HG02852 (cell line): ENCODE measurements at regions not wholly inside any gene's neighbourhood (a gene's known extent, or its start where the extent isn't known, plus 50 kb on each side); places are given as distances from the start of the nearest gene placed in this dataset.

Experiments used
- ATAC-seq: cut with Tn5 transposase; IDR thresholded peaks from one replicate; pipeline ENCODE4 v1.9.1; 2021; ENCODE audit warnings: mild to moderate bottlenecking, moderate library complexity; ENCODE audit not compliant: unreplicated experiment

DNA sequence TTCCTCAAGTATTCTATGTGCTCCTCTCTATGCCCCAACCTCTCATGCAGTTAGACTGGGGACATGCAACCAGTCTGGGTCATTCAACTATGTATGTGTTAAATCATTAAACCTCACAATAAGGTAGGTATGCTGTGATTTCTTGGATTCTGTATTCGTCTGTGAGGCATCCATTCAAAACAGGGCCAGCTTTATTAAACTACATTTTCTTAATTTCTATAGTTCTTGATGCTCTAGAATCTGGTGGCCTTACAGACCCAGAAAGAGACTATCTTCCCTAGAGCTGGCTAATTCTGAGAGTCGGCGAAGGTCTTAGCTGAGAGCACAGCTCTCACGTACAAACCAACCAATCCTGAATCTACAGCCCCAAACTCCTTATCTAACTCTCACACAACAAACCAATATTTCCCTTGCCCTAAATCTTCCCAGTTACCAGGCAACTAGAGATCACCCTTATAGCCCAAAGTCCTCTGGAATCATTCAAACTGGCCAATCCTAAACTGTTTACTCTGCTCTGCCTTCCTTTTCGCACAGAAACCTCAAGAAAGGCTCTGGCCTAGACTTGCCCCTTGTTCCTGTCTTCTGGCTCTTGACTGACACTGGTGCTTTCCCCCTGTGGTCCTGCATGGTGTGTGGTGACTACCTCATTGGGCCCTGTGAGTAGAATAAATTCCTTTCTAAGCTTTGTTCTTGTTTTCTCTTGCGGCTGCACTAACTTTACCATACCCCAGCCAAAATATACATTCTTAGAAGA lies 203.5 kb upstream of the TET2 start:
- peak; percentile 73 for ATAC-seq

DNA sequence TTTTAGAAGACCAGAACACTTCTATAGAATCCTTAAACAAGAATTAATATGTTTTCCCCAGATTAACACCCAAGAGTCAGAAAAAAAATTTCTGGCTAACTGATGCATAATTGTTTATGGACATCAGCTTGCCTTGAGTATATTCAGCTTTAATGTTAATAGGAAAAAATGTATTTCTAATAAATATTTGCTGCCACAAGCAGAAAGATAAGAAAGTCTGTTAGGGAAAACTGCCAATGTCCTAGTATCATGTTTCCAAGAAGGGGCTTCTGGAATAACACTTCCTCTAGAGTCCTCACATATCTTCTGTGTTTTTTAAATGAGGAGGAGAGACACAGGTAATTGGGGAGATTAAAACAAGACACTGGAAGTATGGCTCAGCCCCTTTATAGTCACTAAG lies 202.1 kb upstream of the TET2 start:
- no peak for ATAC-seq

DNA sequence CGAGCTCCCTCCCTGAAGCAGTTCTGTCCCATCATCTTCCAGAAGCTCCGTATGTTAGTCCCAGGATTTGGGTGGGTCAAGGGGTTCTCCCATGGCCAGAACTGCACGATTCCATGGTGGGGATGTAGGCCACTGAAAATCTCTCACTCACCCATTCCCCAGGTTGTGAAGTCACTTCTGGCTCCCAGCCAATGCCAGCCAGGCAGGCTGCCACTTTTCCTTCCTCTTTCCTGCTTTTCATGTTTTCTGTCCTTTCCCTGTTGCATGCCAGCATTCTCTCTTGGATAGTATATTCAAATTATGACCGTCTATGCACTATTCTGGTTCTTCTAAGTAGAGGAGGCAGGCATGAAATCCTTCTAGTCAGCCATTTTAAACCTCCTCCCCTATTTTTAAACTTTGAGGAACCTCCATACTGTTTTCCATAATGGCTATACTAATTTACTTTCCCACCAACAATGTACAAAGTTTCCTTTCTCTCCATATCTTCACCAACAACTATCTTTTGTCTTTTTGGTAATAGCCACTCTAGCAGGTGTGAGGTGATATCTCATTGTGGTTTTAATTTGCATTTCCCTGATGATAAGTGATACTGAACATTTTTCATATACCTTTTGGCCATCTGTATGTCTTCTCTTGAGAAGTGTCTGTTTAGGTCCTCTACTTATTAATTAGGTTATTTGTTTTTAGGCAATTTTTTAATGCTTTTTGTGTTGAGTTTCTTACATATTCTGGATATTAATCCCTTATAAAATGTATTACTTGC lies 182.1 kb upstream of the TET2 start:
- ATAC-seq = peak; percentile 35

DNA sequence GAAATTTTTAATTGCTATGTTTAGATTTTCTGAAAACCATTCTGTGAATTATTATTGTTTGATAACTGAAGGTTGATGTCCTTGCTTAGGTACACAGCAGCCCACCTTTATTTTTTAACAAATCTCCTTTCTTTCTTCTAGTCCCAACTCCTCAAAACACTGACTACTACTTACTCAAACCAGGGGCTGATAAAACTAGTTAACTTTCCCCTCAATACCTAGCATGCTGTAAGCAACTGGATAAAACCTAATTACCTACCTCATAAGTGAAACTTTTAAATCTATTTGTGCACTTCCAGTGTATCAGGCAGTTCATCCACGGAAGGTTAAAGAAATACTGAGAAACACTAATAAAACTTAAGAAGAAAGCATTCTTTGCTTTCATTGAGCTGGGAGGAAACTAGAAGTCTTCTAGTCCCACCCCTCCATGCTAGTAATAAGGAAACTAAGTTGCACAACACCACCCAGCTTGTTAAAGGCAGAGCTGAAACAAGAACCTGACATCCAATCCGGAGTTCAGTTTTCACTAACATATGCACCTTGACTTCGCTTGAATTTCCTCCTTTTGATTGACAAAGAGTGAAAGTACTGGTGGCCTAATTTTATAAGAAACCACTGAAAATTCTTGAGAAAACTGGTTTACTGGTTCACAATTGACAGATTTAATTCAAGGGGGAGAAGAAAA lies 180.2 kb upstream of the TET2 start:
- peak; percentile 96 for ATAC-seq

DNA sequence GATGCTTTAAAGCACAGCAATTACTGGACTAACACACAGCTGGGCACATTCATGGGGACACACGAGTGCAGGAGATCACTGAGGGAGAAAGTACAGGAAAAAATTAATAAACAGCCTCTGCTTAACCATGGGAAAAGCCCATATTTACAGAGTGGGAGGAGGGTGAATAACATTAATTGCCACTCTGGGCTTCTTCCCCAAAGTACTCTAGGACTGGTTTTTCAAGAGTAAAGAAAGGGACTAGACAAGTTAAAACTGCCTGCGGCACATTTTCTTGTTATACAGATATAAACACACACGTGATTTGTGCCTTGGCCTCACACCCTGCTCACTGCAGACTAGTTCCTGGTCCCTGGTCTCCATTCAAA lies 179.7 kb upstream of the TET2 start:
- peak; percentile 22 for ATAC-seq

DNA sequence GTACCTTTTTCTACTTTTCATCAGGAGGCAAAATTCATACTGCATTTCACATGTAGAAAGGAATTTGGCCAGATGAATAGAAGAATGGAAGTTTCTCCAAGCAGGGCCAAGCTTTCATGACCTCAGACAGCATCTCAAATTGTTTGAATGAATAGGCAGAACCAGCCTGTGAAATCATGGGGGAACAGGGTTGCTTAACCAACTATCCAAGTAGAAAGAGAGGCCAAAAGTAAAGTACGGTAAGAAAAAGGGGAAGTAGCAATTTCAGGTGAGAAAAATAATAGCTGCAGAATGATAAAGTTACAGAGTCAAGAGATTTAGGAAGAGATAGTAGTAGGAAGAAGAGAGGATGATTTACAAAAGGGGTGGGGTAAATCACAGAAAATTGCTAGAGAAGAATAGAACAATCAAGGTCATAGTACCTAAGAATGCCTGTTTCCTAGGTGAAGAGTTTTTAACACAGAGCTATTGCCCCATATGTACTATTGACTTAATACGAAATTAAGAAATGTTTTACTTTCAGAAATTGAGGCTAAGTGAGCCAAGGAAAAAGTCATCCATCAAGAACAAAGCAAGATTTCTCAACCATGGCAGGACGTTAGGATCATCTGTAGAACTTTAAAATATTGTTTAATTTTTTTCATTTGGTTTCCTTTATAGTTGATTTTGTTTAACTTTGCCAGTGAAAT lies 177.1 kb upstream of the TET2 start:
- ATAC-seq = no peak

DNA sequence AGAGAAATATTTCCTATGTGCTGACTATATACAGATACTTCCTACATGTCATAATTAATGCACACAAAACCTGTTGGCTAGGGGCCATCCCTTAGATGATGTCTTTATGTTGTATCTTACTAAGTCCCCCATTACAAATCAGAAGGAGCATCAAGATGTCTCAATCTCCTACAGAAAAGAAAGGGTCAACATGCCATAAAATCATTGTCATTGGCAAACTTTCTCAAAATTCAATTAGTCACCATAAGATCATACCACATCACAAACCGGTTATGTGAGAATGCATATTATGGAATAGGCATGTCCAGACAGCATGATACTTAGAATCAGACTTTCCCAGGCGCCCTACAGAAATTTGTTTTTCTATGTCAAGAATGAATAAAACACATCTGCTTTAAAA lies 175.2 kb upstream of the TET2 start:
- no peak for ATAC-seq

DNA sequence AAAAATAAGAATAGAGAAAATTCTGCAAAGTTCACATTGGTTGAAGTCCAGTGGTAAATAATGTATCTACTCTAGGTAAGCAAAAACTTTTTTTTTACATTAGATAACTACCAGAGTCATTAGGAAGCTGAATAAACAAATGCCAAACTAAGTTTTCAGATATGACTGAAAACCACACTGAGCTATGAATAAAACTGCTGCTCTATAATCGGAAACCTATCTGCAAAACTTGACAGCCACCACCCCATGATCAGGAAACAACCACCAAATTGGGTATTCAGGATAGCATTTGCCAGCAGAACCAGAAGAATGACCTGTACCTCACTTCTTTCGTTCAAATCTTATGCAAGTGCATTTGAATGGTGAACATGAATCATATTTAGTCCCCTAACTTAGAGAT lies 173.0 kb upstream of the TET2 start:
- peak; percentile 45 for ATAC-seq

DNA sequence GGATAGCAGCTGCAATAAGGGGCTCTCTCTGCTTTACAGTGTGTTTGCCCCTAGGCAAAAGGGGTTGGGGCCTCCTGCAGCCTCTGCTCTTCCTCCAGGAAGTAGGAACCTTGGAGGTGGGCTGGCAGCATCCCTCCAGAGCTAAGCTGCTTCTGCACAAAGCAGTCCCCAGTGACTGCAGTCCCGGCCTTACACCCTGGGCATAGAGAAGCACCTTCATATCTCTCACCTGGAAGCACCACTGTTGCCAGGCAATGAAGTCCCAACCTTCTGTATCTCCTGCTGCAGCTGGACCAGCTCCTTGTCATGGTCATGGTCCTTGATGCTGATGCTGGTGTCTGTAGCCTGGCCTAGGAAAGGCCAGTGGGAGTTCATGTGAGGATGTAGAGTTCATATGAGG lies 171.1 kb upstream of the TET2 start:
- ATAC-seq = no peak

DNA sequence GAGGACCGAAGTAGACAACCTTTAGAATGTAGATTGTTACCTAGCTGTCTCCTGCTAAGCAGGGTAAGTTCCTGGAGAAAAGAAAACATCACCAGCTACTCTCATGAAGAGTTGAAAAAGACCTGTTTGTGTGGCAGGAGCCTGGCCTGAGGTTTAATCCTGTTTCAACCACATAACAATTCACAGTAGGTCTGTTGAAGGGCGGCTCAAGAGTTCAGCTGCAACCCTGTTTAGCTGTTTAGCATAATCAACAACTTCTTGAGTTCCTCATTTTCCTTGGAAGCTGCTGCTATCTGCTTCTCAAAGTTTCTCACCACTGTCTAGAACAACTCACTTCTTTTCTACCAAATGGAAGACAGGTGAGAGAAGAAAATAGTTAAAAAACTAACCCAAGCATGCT lies 170.4 kb upstream of the TET2 start:
- ATAC-seq = peak; percentile 37

DNA sequence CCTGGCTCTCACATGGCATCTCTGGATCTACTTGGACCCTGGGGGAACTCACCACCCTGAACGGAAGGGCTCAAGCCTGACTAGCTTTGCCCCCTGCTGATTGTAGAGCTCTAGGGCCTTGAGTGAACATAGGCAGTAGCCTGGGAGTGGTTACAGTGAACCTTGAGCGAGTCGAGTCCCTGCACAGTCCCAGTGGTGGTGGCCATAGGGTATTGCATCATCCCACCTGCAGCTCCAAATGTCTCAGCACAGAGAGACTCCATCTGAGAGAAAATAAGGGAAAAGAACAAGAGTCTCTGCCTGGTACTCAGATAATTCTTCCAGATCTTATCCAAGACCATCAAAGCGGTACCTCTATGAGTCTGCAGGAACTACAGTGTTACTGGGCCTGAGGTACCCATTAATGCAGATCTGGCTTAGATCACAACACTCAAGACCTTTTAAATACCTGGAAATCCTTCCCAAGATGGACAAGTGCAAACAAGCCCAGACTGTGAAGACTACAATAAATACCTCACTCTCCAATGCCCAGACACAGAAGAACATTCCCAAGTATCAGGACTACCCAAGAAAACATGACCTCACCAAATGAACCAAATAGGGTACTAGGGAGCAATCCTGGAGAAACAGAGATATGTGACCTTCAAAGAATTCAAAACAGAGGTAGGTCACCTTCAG lies 167.5 kb upstream of the TET2 start:
- no peak for ATAC-seq

DNA sequence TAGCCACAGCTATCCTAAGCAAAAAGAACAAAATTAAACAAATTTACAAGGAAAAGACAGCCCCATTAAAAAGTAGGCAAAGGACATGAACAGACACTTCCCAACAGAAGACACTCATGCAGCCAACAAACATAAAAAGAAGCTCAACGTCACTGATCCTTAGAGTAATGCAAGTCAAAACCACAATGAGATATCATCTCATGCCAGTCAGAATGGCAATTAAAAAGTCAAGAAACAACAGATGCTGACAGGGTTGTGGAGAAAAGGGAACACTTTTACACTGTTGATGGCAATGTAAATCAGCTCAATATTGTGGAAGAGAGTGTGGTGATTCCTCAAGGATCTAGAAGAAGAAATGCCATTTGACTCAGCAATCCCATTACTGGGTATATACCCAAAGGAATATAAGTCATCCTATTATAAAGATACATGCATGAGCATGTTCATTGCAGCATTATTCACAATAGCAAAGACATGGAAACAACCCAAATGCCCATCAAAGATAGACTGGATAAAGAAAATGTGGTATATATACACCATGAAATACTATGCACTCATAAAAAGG lies 163.0 kb upstream of the TET2 start:
- no peak for ATAC-seq

DNA sequence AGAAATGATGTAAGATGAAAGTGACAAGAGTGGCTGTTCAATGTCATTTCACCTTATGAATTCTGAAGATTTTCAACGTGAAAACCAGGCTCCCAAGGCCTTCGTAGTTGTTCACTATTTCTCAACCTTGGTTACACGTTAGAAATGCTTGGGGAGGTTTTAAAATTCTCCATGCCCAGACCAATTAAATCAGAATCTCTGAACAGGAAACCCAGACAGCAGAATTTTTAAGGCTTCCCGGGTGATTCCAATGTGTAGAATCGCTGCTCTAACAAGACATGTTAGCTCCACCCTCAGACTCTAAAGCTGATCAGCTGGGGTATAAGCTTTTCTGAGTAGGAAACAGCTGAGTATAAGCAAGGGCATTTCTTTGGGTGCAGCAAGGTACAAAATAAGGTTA lies 160.4 kb upstream of the TET2 start:
- no peak for ATAC-seq

DNA sequence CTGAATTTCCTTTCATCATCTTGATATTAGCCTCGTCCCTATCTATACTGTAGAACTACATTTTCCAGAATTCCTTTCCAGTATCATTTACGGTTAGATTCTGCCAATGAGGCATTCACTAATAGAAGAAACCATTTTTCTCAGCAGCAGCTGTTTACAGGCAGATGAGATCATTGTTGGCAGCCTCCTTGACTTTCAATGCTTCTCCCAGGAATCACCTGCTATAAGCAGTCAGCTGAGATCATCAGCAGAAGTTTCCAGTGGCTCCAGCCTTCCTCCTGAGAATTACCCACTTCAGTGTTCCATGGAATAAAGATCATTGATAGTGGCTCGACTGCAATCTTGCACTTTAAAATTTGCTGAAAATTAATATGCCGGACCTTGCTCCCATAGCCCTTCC lies 157.3 kb upstream of the TET2 start:
- ATAC-seq = no peak

DNA sequence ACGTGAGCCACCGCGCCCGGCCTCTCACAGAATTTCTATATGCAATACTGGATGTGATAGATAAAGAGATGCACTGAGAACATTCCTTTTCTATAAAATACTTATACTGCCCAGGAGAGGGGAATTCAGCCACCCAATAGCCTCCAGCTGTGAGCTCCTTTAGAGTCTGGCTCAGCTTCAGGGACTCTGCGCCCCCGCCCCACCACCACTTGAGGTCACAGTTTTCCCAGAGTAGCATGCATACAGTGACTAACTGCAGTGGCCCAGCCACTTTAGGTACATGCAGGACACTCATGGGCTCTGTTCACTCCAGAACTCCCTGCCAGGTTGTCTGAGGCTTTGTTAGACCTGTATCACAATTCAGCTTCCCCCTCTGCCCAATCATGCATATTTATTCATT lies 144.4 kb upstream of the TET2 start:
- ATAC-seq = no peak

DNA sequence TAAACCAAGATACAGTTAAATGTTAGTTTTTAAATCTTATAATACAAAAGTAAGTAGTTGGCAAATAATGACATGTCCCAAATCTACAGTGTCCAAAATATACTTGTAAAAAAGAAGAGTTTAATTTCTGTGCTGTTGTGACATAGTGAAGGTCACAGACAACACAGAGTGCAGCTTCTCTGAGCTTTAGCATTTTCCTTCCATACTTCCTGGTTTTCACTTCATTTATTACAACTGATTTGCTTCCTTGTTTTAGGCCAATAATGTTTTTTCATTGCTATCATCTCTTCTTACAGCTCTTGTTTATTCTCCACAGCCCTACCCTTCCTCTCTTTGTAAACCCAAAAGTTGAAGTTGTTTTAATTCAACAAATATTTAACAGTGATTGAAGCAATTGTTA lies 132.4 kb upstream of the TET2 start:
- ATAC-seq = no peak

DNA sequence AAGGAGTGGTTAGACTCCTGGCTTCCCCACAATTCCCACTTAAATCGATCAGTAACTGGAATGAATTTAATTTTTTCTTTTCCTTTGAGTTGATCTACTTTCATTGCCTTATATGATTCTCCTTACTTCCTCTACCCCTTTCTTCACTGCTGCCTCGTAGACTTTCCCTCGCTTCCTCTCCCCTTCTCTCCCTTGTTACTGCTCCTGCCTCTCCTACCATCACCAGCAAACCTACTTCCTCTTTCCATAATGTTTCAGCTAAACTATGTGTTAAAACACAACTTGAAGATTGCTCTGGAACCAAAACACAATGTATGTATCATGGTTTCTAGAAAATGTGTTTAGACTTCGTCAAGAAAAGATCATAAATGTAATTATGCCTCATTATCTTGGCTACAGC lies 132.0 kb upstream of the TET2 start:
- no peak for ATAC-seq

DNA sequence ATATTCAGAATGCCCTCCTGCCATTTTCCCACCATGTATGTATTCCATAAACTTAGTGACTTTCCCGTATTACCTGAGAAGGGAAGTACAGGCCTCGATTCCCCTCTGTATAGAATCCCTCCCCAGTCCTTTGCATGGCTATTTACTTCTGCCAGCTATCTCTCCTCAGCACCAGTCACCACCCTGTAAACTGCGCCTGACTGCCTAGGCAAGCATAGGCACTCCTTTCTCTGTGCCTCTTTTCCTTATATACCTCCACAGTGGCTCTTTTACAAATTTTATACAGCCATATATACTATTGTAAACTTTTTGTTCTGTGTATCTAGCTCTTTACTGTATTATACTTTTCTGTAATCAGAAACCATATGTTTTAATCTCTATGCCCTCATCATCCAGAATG lies 130.9 kb upstream of the TET2 start:
- no peak for ATAC-seq

DNA sequence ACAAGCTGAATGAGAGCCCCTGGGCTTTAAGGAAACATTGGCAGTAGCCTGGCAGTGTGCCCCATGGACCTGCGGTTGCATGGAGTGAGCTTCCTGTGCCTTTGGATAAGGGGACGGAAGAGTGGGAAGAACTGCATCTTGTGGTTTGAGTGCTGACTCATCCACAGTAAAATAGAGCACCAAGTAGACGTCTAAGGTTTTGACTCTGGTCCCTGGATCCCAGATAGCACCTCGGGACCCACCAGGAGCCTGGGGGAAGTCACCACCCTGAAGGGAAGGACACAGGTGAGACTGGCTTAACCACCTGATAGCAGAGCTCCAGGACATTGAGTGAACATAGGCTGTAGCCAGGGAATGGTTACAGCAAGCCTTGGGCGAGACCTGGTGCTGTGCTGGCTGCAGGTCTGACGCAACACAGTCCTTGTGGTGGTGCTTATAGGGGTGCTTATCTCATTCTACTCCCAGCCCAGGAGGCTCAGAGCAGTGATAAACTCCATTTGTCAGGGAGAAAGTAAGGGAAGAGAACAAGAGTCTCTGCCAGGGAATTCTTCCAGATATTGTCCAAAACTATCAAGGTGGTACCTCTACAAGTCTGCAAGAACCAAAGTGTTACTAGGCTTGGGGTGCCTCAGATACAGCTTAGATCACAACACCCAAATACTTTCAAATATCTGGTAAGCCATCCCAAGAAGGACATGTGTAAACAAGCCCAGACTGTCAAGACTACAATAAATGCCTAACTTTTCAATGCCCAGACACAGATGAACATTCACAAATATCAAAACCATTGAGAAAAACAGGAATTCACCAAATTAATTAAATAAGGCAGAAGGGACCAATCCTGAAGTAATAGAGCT lies 123.6 kb upstream of the TET2 start:
- ATAC-seq = no peak

DNA sequence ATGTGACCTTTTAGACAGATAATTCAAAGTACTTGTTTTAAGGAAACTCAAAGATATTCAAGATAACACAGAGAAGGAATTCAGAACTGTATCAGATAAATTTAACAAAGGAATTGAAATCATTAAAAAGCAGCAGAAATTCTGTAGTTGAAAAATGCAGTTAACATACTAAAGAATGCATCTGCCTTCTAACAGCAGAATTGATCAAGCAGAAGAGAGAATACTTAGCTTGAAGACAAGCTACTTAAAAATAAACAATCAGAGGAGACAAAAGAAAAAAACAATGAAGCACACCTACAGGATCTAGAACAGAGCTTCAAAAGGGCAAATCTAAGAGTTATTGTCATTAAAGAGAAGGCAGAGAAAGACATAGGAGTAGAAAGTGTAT lies 123.0 kb upstream of the TET2 start:
- ATAC-seq = no peak
